Putamen (tissue), 1 donor: ENCODE measurements at regions not wholly inside any gene's neighbourhood (a gene's known extent, or its start where the extent isn't known, plus 50 kb on each side); places are given as distances from the start of the nearest gene placed in this dataset.
"Not testable (repeated sequence)": the region's sequence is repeated elsewhere in the genome, so short reads cannot be mapped to it uniquely, and the experiment has no call there.

ENCODE experiments used
- DNase-seq: peaks from one replicate; pipeline ENCODE4 v3.0.0-alpha.2; 2016; ENCODE audit warnings: low spot score

DNA sequence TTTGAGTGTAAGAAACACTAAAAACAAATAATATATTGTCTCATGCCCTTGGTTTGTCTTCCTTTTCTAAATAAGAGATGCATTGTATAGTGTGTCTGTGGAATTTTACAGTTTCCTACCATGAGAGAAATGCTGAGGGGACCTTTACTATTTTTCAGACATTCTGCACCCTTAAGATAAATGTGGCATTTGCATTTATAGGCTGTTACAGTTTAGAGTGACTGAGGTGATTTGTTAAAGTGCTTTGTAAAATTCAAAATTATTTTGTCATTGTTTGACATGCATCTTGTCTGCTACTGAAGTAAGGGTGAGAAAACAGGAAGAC, 78.9 kb upstream of the ZSWIM2 start:
- no peak for DNase-seq

DNA sequence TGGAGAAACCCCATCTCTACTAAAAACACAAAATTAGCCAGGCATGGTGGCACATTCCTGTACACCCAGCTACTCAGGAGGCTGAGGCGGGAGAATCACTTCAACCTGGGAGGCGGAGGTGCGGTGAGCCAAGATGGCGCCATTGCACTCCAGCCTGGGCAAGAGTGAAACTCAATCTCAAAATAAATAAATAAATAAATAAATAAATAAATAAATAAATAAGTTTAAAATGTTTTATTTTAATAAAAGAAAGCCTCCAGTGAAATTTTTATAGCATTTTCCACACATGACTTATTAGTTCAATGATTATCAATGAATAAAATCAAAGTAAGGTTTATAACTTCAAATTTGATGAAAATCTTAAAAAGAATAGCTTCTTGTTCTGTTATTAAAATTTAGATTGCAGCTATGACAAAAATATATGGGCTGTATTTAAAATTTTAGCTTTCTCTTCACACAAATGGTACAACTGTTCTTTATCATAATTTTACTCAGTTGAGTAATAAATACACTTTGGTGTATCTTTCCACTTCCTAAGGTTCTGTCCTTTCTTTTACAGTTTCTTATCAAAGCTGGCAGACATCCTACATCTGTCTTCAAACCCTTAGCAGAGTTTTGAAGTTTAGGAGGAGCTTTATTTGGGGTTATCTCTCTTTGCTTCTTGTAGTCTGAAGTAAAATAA, 78.4 kb upstream of the ZSWIM2 start:
- no peak for DNase-seq

DNA sequence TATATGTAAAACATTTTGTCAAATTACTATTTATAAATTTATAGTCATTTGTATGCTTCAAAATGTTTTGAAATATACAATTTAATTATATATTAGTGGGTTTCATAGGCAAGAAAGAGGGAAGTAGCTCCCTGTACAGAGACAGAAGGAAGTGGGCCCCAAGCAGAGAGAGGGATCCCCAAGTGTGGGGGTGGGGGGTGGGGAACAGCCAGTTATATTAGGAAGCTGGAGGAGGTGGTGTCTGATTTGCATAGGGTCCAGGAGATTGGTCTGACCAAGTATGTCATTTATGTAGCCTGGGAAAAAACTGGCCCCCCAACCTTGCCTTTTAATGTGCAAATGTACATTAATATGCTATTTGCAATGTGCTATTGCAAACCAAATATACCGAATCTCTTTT, 76.5 kb upstream of the ZSWIM2 start:
- no peak for DNase-seq

DNA sequence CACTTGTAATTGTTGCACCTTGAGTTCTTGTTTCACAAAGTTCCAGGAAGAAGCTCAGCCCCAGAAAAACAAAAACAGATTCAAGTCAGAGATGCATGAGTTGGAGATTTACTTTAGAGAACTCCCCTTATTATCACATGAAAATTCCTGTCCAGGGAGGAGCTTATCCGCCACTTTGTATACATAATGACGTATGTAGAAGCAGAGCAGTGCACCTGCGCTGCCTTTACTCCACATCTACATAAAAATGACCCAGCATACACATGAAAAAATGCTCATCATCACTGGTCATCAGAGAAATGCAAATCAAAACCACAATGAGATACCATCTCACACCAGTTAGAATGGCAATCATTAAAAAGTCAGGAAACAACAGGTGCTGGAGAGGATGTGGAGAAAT, 73.3 kb upstream of the ZSWIM2 start:
- DNase-seq, result not testable (repeated sequence)

- no peak for DNase-seq
Observed at GRCh38 chr2:186919296-186919695, 70.3 kb upstream of the ZSWIM2 start.

GRCh38 chr2:186918495-186918894, 69.5 kb upstream of the ZSWIM2 start:
- DNase-seq, result no peak

- DNase-seq, result no peak
Observed at GRCh38 chr2:186917866-186918265, 68.9 kb upstream of the ZSWIM2 start.

DNA sequence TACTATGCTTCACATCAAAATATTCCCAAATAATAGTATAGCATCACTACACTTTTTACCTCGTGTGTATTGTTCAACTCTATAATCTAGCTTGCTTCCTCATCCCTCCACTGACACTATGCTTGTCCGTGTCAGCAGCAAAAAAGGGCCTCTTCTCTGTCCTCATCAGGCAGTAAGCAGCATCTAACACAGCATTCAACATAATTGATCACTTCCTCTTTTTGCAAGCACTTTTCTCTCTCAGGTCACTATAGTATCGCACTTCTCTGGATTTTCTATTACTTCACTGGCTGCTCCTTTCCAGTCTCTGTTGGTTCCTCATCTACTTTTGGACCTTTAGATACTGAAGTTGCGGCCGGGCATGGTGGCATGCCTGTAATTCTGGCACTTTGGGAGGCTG, 64.9 kb upstream of the ZSWIM2 start:
- no peak for DNase-seq

DNA sequence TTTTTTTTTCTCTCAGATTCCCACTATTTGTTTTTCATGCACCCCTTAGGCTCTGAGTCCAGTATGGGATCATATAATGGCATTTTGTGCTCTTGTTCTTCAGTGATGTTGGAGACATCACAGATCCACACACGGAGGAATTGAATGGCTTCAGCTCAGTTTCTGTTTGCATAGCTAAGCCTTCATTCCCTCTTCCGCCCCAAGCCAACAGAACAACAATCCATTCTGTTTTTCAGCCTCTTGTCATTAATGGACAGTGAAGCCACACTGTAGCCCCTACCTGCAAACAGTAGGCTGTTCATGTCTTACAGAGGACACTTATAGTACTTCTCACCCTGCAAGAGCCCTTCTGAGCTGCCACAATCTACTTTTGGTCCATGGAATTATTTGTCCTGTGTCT, 64.0 kb upstream of the ZSWIM2 start:
- DNase-seq, result no peak

- DNase-seq, result no peak
Observed at GRCh38 chr2:186911551-186912085, 62.6 kb upstream of the ZSWIM2 start.

GRCh38 chr2:186910996-186911395, 62.0 kb upstream of the ZSWIM2 start:
- no peak for DNase-seq

- DNase-seq, result no peak
Observed at GRCh38 chr2:186909095-186909494, 60.1 kb upstream of the ZSWIM2 start.

GRCh38 chr2:186907897-186908296, 58.9 kb upstream of the ZSWIM2 start:
- no peak for DNase-seq

DNA sequence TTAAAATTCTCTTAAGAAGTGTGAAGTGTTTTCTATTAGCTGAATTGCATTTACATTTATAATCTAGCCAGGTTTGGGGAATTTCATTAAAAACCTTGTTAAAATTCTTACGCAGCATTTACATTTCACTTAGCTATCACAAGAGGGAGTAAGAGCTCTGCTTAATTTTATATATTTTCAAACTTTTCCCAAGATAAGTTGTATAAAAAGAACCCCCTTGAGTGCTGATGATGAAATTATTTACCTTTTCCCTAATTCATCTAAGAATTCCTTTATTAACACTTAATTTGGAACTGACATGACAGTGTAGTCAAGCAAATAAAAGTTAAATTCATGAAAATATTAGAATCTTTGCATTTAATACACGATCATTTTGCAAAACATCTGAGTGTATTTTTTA, 54.2 kb upstream of the ZSWIM2 start:
- DNase-seq, result no peak
